ENCODE measurements at regions not wholly inside any gene's neighbourhood (a gene's known extent, or its start where the extent isn't known, plus 50 kb on each side); places are given as distances from the start of the nearest gene placed in this dataset.
"Not testable (repeated sequence)": the region's sequence is repeated elsewhere in the genome, so short reads cannot be mapped to it uniquely, and the experiment has no call there.

DNA sequence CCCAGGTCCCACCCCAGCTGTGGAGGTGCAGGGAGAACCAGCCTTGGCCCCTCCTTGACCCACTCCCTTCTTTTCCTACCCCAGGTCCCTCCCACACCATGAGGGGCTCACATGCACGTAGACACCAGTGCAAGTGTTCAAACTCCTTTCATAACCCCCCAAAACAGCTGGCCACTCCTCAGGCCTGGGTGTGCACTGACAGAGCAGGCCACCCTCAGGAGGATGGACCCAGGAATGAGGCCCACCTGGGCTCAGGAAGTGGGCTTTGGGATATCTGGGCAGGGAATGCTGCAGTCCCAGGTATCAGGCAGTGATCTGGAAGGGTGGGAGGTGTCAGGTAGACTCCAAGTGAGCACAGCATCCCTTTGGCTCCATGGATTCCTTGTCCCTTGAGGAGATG, 723.8 kb downstream of the MATN1 start:
- no peak overlapping the region for H3K27ac ChIP-seq (ENCODE audit: low read length)
- no peaks in the 10 kb centered on the region for H3K27me3 ChIP-seq (ENCODE audit: low read depth, low read length)
- peaks cover 0 to 3% of the 10 kb centered on the region in 2 donors for H3K9me3 ChIP-seq (ENCODE audit: control insufficient read depth in 1 of 2, low read length in 2 of 2)
- H3K4me1 ChIP-seq (ENCODE audit: control insufficient read depth in 1 of 2, insufficient read depth in 2 of 2, low read length in 2 of 2) = no peaks in the 10 kb centered on the region
- H3K4me3 ChIP-seq (ENCODE audit: low read depth in 1 of 2, low read length in 2 of 2) = no peak overlapping the region
- H3K36me3 ChIP-seq (ENCODE audit: control insufficient read depth in 1 of 2, insufficient read depth in 2 of 2, low read length in 2 of 2) = no peaks in the 10 kb centered on the region

DNA sequence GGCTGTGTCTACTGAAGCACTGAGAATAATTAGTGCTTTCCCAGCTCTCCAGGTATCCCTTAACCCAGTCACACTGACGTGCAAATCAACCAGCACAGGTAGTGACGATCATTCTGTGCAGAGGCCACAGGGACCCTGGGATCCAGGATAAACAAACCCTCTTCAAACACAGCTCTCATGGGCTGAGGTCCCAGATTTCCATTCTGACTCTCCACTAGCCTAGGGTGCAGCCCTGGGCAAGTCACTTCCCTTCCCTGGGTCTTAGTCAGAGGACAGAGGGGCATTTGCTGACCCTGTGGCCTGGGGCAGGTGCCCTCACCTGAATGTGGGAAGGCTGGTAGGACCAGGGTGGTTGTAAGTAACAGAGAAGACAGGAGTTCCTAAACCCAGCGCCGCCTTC, 724.7 kb downstream of the MATN1 start:
- no peak overlapping the region for H3K27ac ChIP-seq (ENCODE audit: low read length)
- H3K4me3 ChIP-seq (ENCODE audit: low read depth in 1 of 2, low read length in 2 of 2) = no peak overlapping the region
- H3K9me3 ChIP-seq (ENCODE audit: control insufficient read depth in 1 of 2, low read length in 2 of 2) = peaks cover 2 to 3% of the 10 kb centered on the region in 2 donors
- no peaks in the 10 kb centered on the region for H3K4me1 ChIP-seq (ENCODE audit: control insufficient read depth in 1 of 2, insufficient read depth in 2 of 2, low read length in 2 of 2)
- no peaks in the 10 kb centered on the region for H3K27me3 ChIP-seq (ENCODE audit: low read depth, low read length)
- H3K36me3 ChIP-seq (ENCODE audit: control insufficient read depth in 1 of 2, insufficient read depth in 2 of 2, low read length in 2 of 2) = no peaks in the 10 kb centered on the region

DNA sequence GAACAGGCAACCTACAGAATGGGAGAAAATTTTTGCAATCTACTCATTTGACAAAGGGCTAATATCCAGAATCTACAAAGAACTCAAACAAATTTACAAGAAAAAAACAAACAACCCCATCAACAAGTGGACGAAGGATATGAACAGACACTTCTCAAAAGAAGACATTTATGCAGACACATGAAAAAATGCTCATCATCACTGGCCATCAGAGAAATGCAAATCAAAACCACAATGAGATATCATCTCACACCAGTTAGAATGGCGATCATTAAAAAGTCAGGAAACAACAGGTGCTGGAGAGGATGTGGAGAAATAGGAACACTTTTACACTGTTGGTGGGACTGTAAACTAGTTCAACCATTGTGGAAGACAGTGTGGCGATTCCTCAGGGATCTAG, 725.6 kb downstream of the MATN1 start:
- H3K36me3 ChIP-seq (ENCODE audit: control insufficient read depth in 1 of 2, insufficient read depth in 2 of 2, low read length in 2 of 2); H3K4me3 ChIP-seq (ENCODE audit: low read depth in 1 of 2, low read length in 2 of 2); H3K4me1 ChIP-seq (ENCODE audit: control insufficient read depth in 1 of 2, insufficient read depth in 2 of 2, low read length in 2 of 2); H3K27ac ChIP-seq (ENCODE audit: low read length); H3K27me3 ChIP-seq (ENCODE audit: low read depth, low read length): not testable (repeated sequence)
- H3K9me3 ChIP-seq (ENCODE audit: control insufficient read depth in 1 of 2, low read length in 2 of 2) = peaks cover 3 to 10% of the 10 kb centered on the region in 2 donors

GRCh38 chr1:29993950-29994349, 729.4 kb downstream of the MATN1 start:
- no peaks in the 10 kb centered on the region for H3K4me1 ChIP-seq (ENCODE audit: control insufficient read depth in 1 of 2, insufficient read depth in 2 of 2, low read length in 2 of 2)

GRCh38 chr1:29991815-29992214, 731.6 kb downstream of the MATN1 start:
- no peak overlapping the region for H3K27ac ChIP-seq (ENCODE audit: low read length)
- peaks cover 0 to 13% of the 10 kb centered on the region in 2 donors for H3K9me3 ChIP-seq (ENCODE audit: control insufficient read depth in 1 of 2, low read length in 2 of 2)
- H3K4me3 ChIP-seq (ENCODE audit: low read depth in 1 of 2, low read length in 2 of 2) = no peak overlapping the region
- H3K27me3 ChIP-seq (ENCODE audit: low read depth, low read length) = no peaks in the 10 kb centered on the region
- H3K36me3 ChIP-seq (ENCODE audit: control insufficient read depth in 1 of 2, insufficient read depth in 2 of 2, low read length in 2 of 2) = no peaks in the 10 kb centered on the region
- no peaks in the 10 kb centered on the region for H3K4me1 ChIP-seq (ENCODE audit: control insufficient read depth in 1 of 2, insufficient read depth in 2 of 2, low read length in 2 of 2)

More at GRCh38 chr1:29993950-29994349, 729.4 kb downstream of the MATN1 start:
- Histone ChIP-seq H3K36me3 (ENCODE audit: control insufficient read depth in 1 of 2, insufficient read depth in 2 of 2, low read length in 2 of 2) (no peaks in the 10 kb centered on the region), H3K27me3 (ENCODE audit: low read depth, low read length) (no peaks in the 10 kb centered on the region), H3K4me3 (ENCODE audit: low read depth in 1 of 2, low read length in 2 of 2) (no peak overlapping the region), H3K27ac (ENCODE audit: low read length) (no peak overlapping the region), H3K9me3 (ENCODE audit: control insufficient read depth in 1 of 2, low read length in 2 of 2) (peaks cover 3 to 13% of the 10 kb centered on the region in 2 donors)

DNA sequence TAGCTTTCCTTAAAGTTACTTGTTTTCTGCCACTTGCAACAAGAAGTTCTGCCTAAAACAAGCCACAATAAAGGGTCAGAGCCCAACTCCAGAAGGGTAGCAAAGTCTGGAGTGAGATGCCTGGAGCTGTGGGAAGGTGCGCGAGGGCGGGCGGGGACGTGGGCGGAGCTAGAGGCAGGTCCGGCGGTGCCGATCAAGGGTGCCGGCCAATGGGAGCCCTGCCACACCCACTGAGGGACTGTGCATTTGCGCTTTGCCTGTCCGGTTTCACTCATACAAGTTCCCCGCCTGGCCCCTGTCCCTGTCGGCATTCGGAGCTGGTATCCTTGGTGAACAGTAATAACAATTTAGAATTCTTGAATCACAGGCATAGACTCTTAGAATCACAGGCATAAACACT, 732.4 kb downstream of the MATN1 start:
- no peaks in the 10 kb centered on the region for H3K27me3 ChIP-seq (ENCODE audit: low read depth, low read length)
- H3K9me3 ChIP-seq (ENCODE audit: control insufficient read depth in 1 of 2, low read length in 2 of 2) = peaks cover 0 to 13% of the 10 kb centered on the region in 2 donors
- no peak overlapping the region for H3K27ac ChIP-seq (ENCODE audit: low read length)
- no peaks in the 10 kb centered on the region for H3K4me1 ChIP-seq (ENCODE audit: control insufficient read depth in 1 of 2, insufficient read depth in 2 of 2, low read length in 2 of 2)
- no peaks in the 10 kb centered on the region for H3K36me3 ChIP-seq (ENCODE audit: control insufficient read depth in 1 of 2, insufficient read depth in 2 of 2, low read length in 2 of 2)
- H3K4me3 ChIP-seq (ENCODE audit: low read depth in 1 of 2, low read length in 2 of 2) = no peak overlapping the region

DNA sequence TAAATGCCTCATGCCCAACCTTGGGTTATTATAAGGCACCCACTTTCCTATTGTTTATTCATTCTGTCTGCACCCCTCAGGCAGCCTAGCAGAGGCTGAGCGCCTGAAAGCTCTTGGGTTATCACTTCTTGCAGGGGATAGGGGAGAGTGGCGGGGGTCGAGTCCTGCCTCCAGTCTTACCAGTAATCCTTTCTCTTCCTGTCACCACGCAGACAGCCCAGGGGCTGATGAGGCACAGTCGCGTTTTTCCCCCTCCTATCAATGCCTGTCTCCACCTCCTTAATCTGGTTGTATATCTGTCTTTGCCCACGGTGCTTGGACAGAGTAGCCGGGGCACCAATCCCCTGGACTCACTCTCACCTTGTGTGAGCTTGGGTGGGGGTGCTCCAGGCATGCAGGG, 733.1 kb downstream of the MATN1 start:
- H3K4me1 ChIP-seq (ENCODE audit: control insufficient read depth in 1 of 2, insufficient read depth in 2 of 2, low read length in 2 of 2) = no peaks in the 10 kb centered on the region
- no peaks in the 10 kb centered on the region for H3K27me3 ChIP-seq (ENCODE audit: low read depth, low read length)
- H3K9me3 ChIP-seq (ENCODE audit: control insufficient read depth in 1 of 2, low read length in 2 of 2) = peaks cover 0 to 13% of the 10 kb centered on the region in 2 donors
- H3K36me3 ChIP-seq (ENCODE audit: control insufficient read depth in 1 of 2, insufficient read depth in 2 of 2, low read length in 2 of 2) = no peaks in the 10 kb centered on the region
- no peak overlapping the region for H3K27ac ChIP-seq (ENCODE audit: low read length)
- H3K4me3 ChIP-seq (ENCODE audit: low read depth in 1 of 2, low read length in 2 of 2) = no peak overlapping the region

DNA sequence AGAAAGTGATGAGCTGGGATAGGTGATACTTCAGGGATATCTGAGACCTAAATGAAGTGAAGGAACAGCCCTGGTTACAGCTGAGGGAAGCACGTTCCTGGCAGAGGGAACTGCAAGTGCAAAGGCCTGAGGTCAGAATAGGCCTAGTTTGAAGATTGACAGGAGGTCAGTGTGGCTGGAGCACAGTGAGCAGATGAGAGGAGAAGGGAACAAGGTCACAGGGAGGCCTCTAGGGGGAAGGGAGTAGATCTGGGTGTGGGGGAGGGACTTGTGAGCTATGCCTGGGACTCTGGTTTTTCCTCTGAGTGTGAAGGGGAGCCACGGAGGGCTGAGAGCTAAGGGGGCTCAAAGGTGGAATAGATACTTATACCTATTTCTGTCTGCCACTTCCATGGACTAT, 736.4 kb downstream of the MATN1 start:
- H3K4me3 ChIP-seq (ENCODE audit: low read depth in 1 of 2, low read length in 2 of 2) = no peak overlapping the region
- no peaks in the 10 kb centered on the region for H3K36me3 ChIP-seq (ENCODE audit: control insufficient read depth in 1 of 2, insufficient read depth in 2 of 2, low read length in 2 of 2)
- no peak overlapping the region for H3K27ac ChIP-seq (ENCODE audit: low read length)
- H3K27me3 ChIP-seq (ENCODE audit: low read depth, low read length) = no peaks in the 10 kb centered on the region
- no peaks in the 10 kb centered on the region for H3K4me1 ChIP-seq (ENCODE audit: control insufficient read depth in 1 of 2, insufficient read depth in 2 of 2, low read length in 2 of 2)
- H3K9me3 ChIP-seq (ENCODE audit: control insufficient read depth in 1 of 2, low read length in 2 of 2) = no peaks in the 10 kb centered on the region

GRCh38 chr1:29985606-29985945, 737.8 kb downstream of the MATN1 start:
- H3K36me3 ChIP-seq (ENCODE audit: control insufficient read depth in 1 of 2, insufficient read depth in 2 of 2, low read length in 2 of 2) = no peaks in the 10 kb centered on the region
- H3K4me1 ChIP-seq (ENCODE audit: control insufficient read depth in 1 of 2, insufficient read depth in 2 of 2, low read length in 2 of 2) = no peaks in the 10 kb centered on the region
- H3K27me3 ChIP-seq (ENCODE audit: low read depth, low read length) = no peaks in the 10 kb centered on the region
- no peak overlapping the region for H3K4me3 ChIP-seq (ENCODE audit: low read depth in 1 of 2, low read length in 2 of 2)
- no peak overlapping the region for H3K27ac ChIP-seq (ENCODE audit: low read length)
- no peaks in the 10 kb centered on the region for H3K9me3 ChIP-seq (ENCODE audit: control insufficient read depth in 1 of 2, low read length in 2 of 2)

GRCh38 chr1:29984862-29985605, 738.4 kb downstream of the MATN1 start:
- Histone ChIP-seq H3K27ac (ENCODE audit: low read length) (no peak overlapping the region), H3K36me3 (ENCODE audit: control insufficient read depth in 1 of 2, insufficient read depth in 2 of 2, low read length in 2 of 2) (no peaks in the 10 kb centered on the region), H3K4me3 (ENCODE audit: low read depth in 1 of 2, low read length in 2 of 2) (no peak overlapping the region), H3K27me3 (ENCODE audit: low read depth, low read length) (no peaks in the 10 kb centered on the region), H3K9me3 (ENCODE audit: control insufficient read depth in 1 of 2, low read length in 2 of 2) (no peaks in the 10 kb centered on the region), H3K4me1 (ENCODE audit: control insufficient read depth in 1 of 2, insufficient read depth in 2 of 2, low read length in 2 of 2) (no peaks in the 10 kb centered on the region)

DNA sequence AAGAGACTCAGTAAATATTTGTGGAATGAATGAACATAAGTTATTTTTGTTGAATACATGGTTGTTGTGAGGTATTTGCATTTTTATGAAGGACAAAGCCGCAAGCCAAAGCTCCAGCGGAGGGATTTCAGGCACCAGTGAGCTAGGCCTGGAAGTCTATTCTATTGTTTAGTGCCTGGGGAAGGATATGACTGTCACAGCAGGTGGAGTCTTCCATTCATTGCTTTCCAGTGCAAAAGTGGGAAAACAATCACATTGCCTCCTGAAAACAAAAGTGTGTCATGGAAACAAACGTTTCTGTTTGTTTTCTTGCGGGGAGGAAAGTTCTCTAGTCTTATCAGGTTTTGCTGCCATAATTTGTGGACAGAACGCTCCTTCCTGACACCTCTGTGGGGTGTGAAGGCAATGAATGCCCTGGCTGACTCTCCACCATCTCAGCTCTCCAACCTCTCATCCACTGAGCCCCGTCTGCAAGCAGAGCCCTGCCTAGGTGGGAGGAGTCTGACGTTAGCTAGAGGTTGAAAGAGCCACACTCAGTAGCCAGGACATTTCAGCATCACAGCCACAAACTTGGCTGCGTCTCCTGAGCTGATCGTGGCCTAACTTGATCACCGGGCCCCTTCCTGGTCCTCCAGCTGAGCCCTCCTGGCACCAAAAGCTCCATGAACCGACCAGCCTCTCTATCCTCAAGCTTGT, 739.1 kb downstream of the MATN1 start:
- Histone ChIP-seq H3K36me3 (ENCODE audit: control insufficient read depth in 1 of 2, insufficient read depth in 2 of 2, low read length in 2 of 2) (no peaks in the 10 kb centered on the region), H3K4me3 (ENCODE audit: low read depth in 1 of 2, low read length in 2 of 2) (no peak overlapping the region), H3K9me3 (ENCODE audit: control insufficient read depth in 1 of 2, low read length in 2 of 2) (no peaks in the 10 kb centered on the region), H3K27me3 (ENCODE audit: low read depth, low read length) (no peaks in the 10 kb centered on the region), H3K4me1 (ENCODE audit: control insufficient read depth in 1 of 2, insufficient read depth in 2 of 2, low read length in 2 of 2) (no peaks in the 10 kb centered on the region), H3K27ac (ENCODE audit: low read length) (no peak overlapping the region)

DNA sequence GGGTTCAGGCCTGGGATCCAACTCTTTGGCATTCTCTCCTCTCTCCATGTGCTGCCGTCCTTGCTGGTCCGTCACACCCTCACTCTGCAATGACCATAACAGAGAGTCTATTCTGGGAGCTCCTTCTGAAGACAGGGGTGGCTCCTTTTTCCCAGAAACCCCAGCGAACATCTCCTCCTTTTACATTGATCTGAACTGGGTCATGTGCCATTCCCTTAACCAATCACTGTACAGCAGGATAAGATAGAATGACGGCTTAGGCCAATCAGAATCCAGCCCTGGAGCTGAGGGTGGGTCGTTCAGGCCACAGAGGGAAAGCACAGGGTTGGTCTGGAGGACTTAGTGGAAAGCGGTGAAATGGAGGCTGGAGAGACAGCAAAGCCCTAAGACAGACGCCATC, 740.1 kb downstream of the MATN1 start:
- Histone ChIP-seq H3K27me3 (ENCODE audit: low read depth, low read length) (no peaks in the 10 kb centered on the region), H3K4me3 (ENCODE audit: low read depth in 1 of 2, low read length in 2 of 2) (no peak overlapping the region), H3K27ac (ENCODE audit: low read length) (no peak overlapping the region), H3K4me1 (ENCODE audit: control insufficient read depth in 1 of 2, insufficient read depth in 2 of 2, low read length in 2 of 2) (no peaks in the 10 kb centered on the region), H3K9me3 (ENCODE audit: control insufficient read depth in 1 of 2, low read length in 2 of 2) (no peaks in the 10 kb centered on the region), H3K36me3 (ENCODE audit: control insufficient read depth in 1 of 2, insufficient read depth in 2 of 2, low read length in 2 of 2) (no peaks in the 10 kb centered on the region)
